Trophoblast cell (in vitro differentiated cells and primary cell): ENCODE measurements at regions not wholly inside any gene's neighbourhood (a gene's known extent, or its start where the extent isn't known, plus 50 kb on each side); places are given as distances from the start of the nearest gene placed in this dataset.

ENCODE experiments used
- DNase-seq, 2 donors: peaks; one replicate each; pipeline ENCODE4 v3.0.0-alpha.2; 2016
- H2AFZ ChIP-seq: 2 replicates; pipeline ENCODE4 v1.6.1; 2013; ENCODE audit warnings: low read length, moderate library complexity, mild to moderate bottlenecking; ENCODE audit not compliant: insufficient read depth, poor library complexity
- H2AK5ac ChIP-seq: 2 replicates; pipeline ENCODE4 v1.6.1; 2013; ENCODE audit warnings: mild to moderate bottlenecking, low read length
- H2BK120ac ChIP-seq: 2 replicates; pipeline ENCODE4 v1.6.1; 2013; ENCODE audit warnings: low read length, mild to moderate bottlenecking, moderate library complexity; ENCODE audit not compliant: insufficient read depth, poor library complexity
- H2BK12ac ChIP-seq: 2 replicates; pipeline ENCODE4 v1.6.1; 2013; ENCODE audit warnings: mild to moderate bottlenecking, low read length, moderate library complexity
- H2BK5ac ChIP-seq: 2 replicates; pipeline ENCODE4 v1.6.1; 2013; ENCODE audit warnings: low read length, low read depth, moderate library complexity, mild to moderate bottlenecking; ENCODE audit not compliant: poor library complexity
- H3K14ac ChIP-seq: 2 replicates; pipeline ENCODE4 v1.6.1; 2013; ENCODE audit warnings: mild to moderate bottlenecking, low read length
- H3K18ac ChIP-seq: 2 replicates; pipeline ENCODE4 v1.6.1; 2013; ENCODE audit warnings: mild to moderate bottlenecking, low read length
- H3K23ac ChIP-seq: 2 replicates; pipeline ENCODE4 v1.6.1; 2013; ENCODE audit warnings: low read length
- H3K27ac ChIP-seq: 2 replicates; pipeline ENCODE4 v1.5.1; 2013; ENCODE audit warnings: low read depth, mild to moderate bottlenecking, inconsistent platforms, low read length, moderate library complexity
- H3K27me3 ChIP-seq: 2 replicates; pipeline ENCODE4 v1.6.1; 2013; ENCODE audit warnings: inconsistent platforms, mild to moderate bottlenecking, low read length, moderate library complexity; ENCODE audit not compliant: insufficient read depth
- H3K36me3 ChIP-seq, 2 experiments: 1 replicate in 1 of 2; 2 replicates in 1 of 2; pipeline ENCODE4 v1.6.1; 2013; ENCODE audit warnings: low read length in 2 of 2, mild to moderate bottlenecking in 2 of 2, moderate library complexity in 1 of 2; ENCODE audit not compliant: insufficient read depth in 2 of 2, control insufficient read depth in 1 of 2
- H3K4ac ChIP-seq: 2 replicates; pipeline ENCODE4 v1.6.1; 2013; ENCODE audit warnings: low read depth, mild to moderate bottlenecking, low read length, moderate library complexity
- H3K4me1 ChIP-seq, 2 experiments: 1 replicate in 1 of 2; 2 replicates in 1 of 2; pipeline ENCODE4 v1.6.1; 2013; ENCODE audit warnings: low read length in 2 of 2, mild to moderate bottlenecking in 2 of 2, moderate library complexity in 1 of 2; ENCODE audit not compliant: insufficient read depth in 2 of 2, control insufficient read depth in 1 of 2
- H3K4me2 ChIP-seq: 2 replicates; pipeline ENCODE4 v1.6.1; 2013; ENCODE audit warnings: inconsistent platforms, mild to moderate bottlenecking, low read length, moderate library complexity
- H3K4me3 ChIP-seq: 2 replicates; pipeline ENCODE4 v1.5.1; 2013; ENCODE audit warnings: mild to moderate bottlenecking, low read depth, low read length, inconsistent platforms
- H3K79me1 ChIP-seq: one replicate; pipeline ENCODE4 v1.6.1; 2013; ENCODE audit warnings: low read length
- H3K79me2 ChIP-seq: 2 replicates; pipeline ENCODE4 v1.6.1; 2013; ENCODE audit warnings: low read length, mild to moderate bottlenecking; ENCODE audit not compliant: control insufficient read depth, insufficient read depth, poor library complexity
- H3K9ac ChIP-seq: 2 replicates; pipeline ENCODE4 v1.6.1; 2013; ENCODE audit warnings: mild to moderate bottlenecking, low read length
- H3K9me3 ChIP-seq: 2 replicates; pipeline ENCODE4 v1.6.1; 2013; ENCODE audit warnings: low read depth, mild to moderate bottlenecking, control low read depth, inconsistent platforms, low read length; ENCODE audit not compliant: insufficient read depth
- H4K12ac ChIP-seq: 2 replicates; pipeline ENCODE4 v1.6.1; 2013; ENCODE audit warnings: low read depth, mild to moderate bottlenecking, low read length, moderate library complexity
- H4K8ac ChIP-seq: 2 replicates; pipeline ENCODE4 v1.6.1; 2013; ENCODE audit warnings: low read depth, mild to moderate bottlenecking, low read length, moderate library complexity
- H4K91ac ChIP-seq: one replicate; pipeline ENCODE4 v1.6.1; 2013; ENCODE audit warnings: low read depth, mild to moderate bottlenecking, low read length, moderate library complexity
- WGBS: extraction: QIAGEN DNeasy Blood & Tissue Kit; methylation state at CpG from one replicate; pipeline ENCODE4 v1.1.7; 2013; ENCODE audit warnings: missing lambda C conversion rate; ENCODE audit not compliant: insufficient read length, insufficient coverage; ENCODE audit errors: extremely low coverage; 5-methylcytosine and 5-hydroxymethylcytosine counted together

DNA sequence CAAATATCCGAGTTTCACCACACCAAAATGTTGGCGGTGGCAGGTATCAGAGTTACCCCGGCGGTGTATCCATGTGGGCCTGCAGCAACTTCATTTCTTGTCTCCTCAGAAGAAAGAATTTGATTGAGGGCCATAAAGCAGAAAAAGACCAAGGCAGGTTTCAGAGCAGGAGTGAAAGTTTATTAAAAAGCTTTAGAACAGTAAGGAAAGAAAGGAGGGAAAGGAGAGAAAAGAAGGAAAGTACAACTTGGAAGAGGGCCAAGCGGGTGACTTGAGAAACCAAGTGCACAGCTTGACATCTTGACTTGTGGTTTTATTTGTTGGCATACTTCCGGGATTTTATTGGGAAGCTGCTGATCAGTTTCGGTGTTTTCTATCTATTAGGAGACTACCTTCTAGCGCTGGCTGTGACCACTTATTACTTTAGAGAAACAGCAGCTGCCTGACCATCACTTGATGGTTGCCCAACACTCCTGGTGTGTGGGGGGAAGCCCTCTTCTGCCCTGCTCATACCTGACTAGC, 75.5 kb upstream of the RAB3GAP2 start:
- Histone ChIP-seq H2BK120ac (no peak overlapping the region), H3K79me1 (no peaks in the 10 kb centered on the region), H3K4ac (no peak overlapping the region), H2BK12ac (no peak overlapping the region), H3K9me3 (no peaks in the 10 kb centered on the region), H3K27ac (no peak overlapping the region), H4K91ac (no peak overlapping the region), H2AK5ac (no peak overlapping the region), H3K18ac (no peak overlapping the region), H3K4me1 (no peaks in the 10 kb centered on the region), H3K4me2 (no peak overlapping the region), H3K79me2 (no peaks in the 10 kb centered on the region), H2AFZ (no peak overlapping the region), H3K4me3 (no peak overlapping the region), H4K8ac (no peak overlapping the region), H3K36me3 (no peaks in the 10 kb centered on the region), H3K9ac (no peak overlapping the region), H3K14ac (no peak overlapping the region), H3K27me3 (no peaks in the 10 kb centered on the region), H2BK5ac (no peak overlapping the region), H3K23ac (no peak overlapping the region), H4K12ac (no peak overlapping the region)
- WGBS: no CpG with 5 or more reads among the region's 8 CpGs
- no peak for DNase-seq

DNA sequence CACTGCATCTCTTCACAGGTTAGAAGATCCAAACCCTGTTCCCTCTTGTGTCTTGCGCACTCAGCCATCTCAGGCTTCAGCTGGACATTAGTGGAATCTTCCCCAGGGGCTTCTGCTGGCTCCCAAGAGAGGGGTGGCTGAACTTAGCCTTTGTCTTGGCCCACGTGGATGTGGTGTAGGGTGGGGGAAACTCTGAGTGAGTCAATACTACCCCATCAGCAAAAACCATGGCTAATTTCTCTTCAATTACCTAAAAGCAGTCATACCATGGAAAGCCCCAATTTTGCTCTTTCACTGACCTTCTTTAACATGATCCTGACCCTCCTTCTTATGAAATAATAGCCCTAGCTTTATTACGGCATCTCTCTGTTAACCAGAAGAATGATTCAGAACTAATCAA, 72.5 kb upstream of the RAB3GAP2 start:
- Histone ChIP-seq H3K36me3 (no peaks in the 10 kb centered on the region), H2BK5ac (no peak overlapping the region), H3K23ac (no peak overlapping the region), H3K14ac (no peak overlapping the region), H4K8ac (no peak overlapping the region), H3K27ac (no peak overlapping the region), H3K9me3 (no peaks in the 10 kb centered on the region), H3K4me3 (no peak overlapping the region), H3K18ac (no peak overlapping the region), H2AFZ (no peak overlapping the region), H3K4ac (no peak overlapping the region), H2BK12ac (peak overlapping the region; percentile 28), H4K12ac (no peak overlapping the region), H3K4me1 (no peaks in the 10 kb centered on the region), H3K79me1 (no peaks in the 10 kb centered on the region), H4K91ac (no peak overlapping the region), H3K27me3 (no peaks in the 10 kb centered on the region), H2AK5ac (no peak overlapping the region), H2BK120ac (no peak overlapping the region), H3K79me2 (no peaks in the 10 kb centered on the region), H3K9ac (no peak overlapping the region), H3K4me2 (no peak overlapping the region)
- no peak for DNase-seq
- WGBS: no CpG with 5 or more reads among the region's 3 CpGs

GRCh38 chr1:220342853-220343252, 70.6 kb upstream of the RAB3GAP2 start:
- H3K27ac ChIP-seq: no peak overlapping the region
- WGBS: no CpG with 5 or more reads among the region's 5 CpGs

DNA sequence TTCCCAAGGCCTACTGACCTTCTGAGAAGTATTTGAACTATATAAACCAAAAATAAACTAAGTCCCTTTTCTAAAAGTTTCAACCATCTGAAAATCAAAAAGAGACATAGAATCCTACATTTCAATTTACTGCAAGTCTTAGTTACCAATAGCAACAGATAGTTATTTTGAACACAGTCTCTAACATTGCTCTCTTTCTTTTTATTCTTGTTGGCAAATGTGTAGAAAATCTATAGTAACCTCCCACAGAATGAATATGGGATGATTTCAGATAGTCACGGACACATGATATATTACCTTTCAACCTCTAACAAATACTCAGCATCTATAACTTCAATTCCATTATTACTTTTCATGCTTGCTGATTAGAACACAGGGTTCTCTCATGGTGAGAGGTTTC, 68.9 kb upstream of the RAB3GAP2 start:
- Histone ChIP-seq H4K8ac (no peak overlapping the region), H2BK120ac (no peak overlapping the region), H2AK5ac (no peak overlapping the region), H3K14ac (no peak overlapping the region), H3K79me1 (peaks cover 2% of the 10 kb centered on the region), H3K4ac (no peak overlapping the region), H3K4me1 (peaks cover 2 to 11% of the 10 kb centered on the region in 2 experiments), H3K36me3 (no peaks in the 10 kb centered on the region), H3K27me3 (no peaks in the 10 kb centered on the region), H3K18ac (no peak overlapping the region), H3K4me3 (no peak overlapping the region), H4K91ac (no peak overlapping the region), H3K79me2 (no peaks in the 10 kb centered on the region), H2BK5ac (no peak overlapping the region), H3K27ac (no peak overlapping the region), H2BK12ac (no peak overlapping the region), H2AFZ (no peak overlapping the region), H3K4me2 (no peak overlapping the region), H3K9ac (no peak overlapping the region), H3K23ac (no peak overlapping the region), H3K9me3 (no peaks in the 10 kb centered on the region), H4K12ac (no peak overlapping the region)
- DNase-seq: no peak
- WGBS: no CpG with 5 or more reads among the region's 1 CpG

More at GRCh38 chr1:220342853-220343252, 70.6 kb upstream of the RAB3GAP2 start:
- H3K18ac ChIP-seq: no peak overlapping the region
- H3K9me3 ChIP-seq: no peaks in the 10 kb centered on the region
- H4K12ac ChIP-seq: no peak overlapping the region
- H2BK5ac ChIP-seq: no peak overlapping the region
- H3K27me3 ChIP-seq: no peaks in the 10 kb centered on the region
- no peak overlapping the region for H2AFZ ChIP-seq
- H3K79me1 ChIP-seq: no peaks in the 10 kb centered on the region
- no peaks in the 10 kb centered on the region for H3K79me2 ChIP-seq
- H2BK12ac ChIP-seq: no peak overlapping the region
- no peak overlapping the region for H3K9ac ChIP-seq
- peaks cover 0 to 2% of the 10 kb centered on the region in 2 experiments for H3K4me1 ChIP-seq
- H3K4me3 ChIP-seq: no peak overlapping the region
- no peak overlapping the region for H4K91ac ChIP-seq
- peak overlapping the region; percentile 7 for H2BK120ac ChIP-seq
- H2AK5ac ChIP-seq: no peak overlapping the region
- no peak overlapping the region for H3K4me2 ChIP-seq
- peak; percentile 76 to 79 for DNase-seq
- no peaks in the 10 kb centered on the region for H3K36me3 ChIP-seq
- no peak overlapping the region for H4K8ac ChIP-seq
- H3K4ac ChIP-seq: no peak overlapping the region
- no peak overlapping the region for H3K14ac ChIP-seq
- H3K23ac ChIP-seq: no peak overlapping the region
